RWPE2 (cell line): ENCODE measurements at regions not wholly inside any gene's neighbourhood (a gene's known extent, or its start where the extent isn't known, plus 50 kb on each side); places are given as distances from the start of the nearest gene placed in this dataset.

ENCODE experiments used
- ATAC-seq: fragments of 200-7000 bp; cut with Tn5 transposase; 3 replicates; pipeline ENCODE4 v1.9.1; 2021; ENCODE audit warnings: low read depth
- DNase-seq: peaks from one replicate; pipeline ENCODE4 v3.0.0-alpha.2; 2020; ENCODE audit warnings: low spot score
- H3K27ac ChIP-seq: fragments of 450-650 bp; 2 replicates; pipeline ENCODE4 v1.5.1; 2017; ENCODE audit warnings: mild to moderate bottlenecking; ENCODE audit not compliant: poor library complexity, severe bottlenecking
- H3K27me3 ChIP-seq: fragments of 250-450 bp; sonication (Bioruptor Pico); 2 replicates; pipeline ENCODE4 v1.5.1; 2021; ENCODE audit warnings: mild to moderate bottlenecking, moderate library complexity; ENCODE audit not compliant: insufficient read depth, poor library complexity, severe bottlenecking
- H3K36me3 ChIP-seq: fragments of 250-450 bp; sonication (Bioruptor Pico); 2 replicates; pipeline ENCODE4 v1.5.1; 2020; ENCODE audit warnings: low read depth, mild to moderate bottlenecking, moderate library complexity
- H3K4me1 ChIP-seq: fragments of 250-450 bp; sonication (Bioruptor Pico); 2 replicates; pipeline ENCODE4 v1.5.1; 2021; ENCODE audit warnings: mild to moderate bottlenecking, moderate library complexity; ENCODE audit not compliant: insufficient read depth, poor library complexity, severe bottlenecking
- H3K4me3 ChIP-seq: fragments of 250-450 bp; sonication (Bioruptor Pico); 2 replicates; pipeline ENCODE4 v1.5.1; 2021; ENCODE audit warnings: mild to moderate bottlenecking, moderate library complexity; ENCODE audit not compliant: severe bottlenecking
- H3K9me3 ChIP-seq: fragments of 250-450 bp; sonication (Bioruptor Pico); 2 replicates; pipeline ENCODE4 v1.5.1; 2021; ENCODE audit warnings: mild to moderate bottlenecking, moderate library complexity; ENCODE audit not compliant: severe bottlenecking
- TF ChIP-seq, protein P1 (sequence below): fragments of 450-650 bp; IDR thresholded peaks from one replicate; pipeline ENCODE4 v1.5.1; 2017; ENCODE audit warnings: mild to moderate bottlenecking, moderate library complexity; ENCODE audit not compliant: poor library complexity, severe bottlenecking

DNA sequence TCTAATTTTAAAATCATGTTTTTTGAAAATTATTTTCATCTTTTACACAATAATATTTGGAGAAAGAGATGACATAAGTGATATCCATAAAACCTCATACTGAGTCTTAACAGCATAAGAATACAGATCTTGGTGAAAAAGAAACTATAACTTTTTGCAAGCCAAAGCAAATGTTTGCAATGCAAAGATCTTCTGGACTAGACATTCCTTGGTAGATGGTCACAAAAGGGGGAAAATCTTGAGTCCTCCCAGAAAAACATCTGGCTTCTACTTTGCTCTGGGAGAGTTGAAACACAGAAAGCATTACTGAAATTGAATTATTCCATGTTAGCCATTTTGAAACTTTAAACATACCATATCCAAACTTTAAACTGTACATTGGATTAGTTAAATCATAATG lies 308.2 kb downstream of the ANXA1 start:
- ATAC-seq, result no peak

GRCh38 chr9:73468716-73469115 lies 317.1 kb downstream of the ANXA1 start:
- Histone ChIP-seq H3K4me1 (no peaks in the 10 kb centered on the region), H3K27ac (no peak overlapping the region), H3K36me3 (no peaks in the 10 kb centered on the region), H3K4me3 (no peak overlapping the region), H3K9me3 (no peaks in the 10 kb centered on the region), H3K27me3 (no peaks in the 10 kb centered on the region)
- ATAC-seq (no peak), DNase-seq (no peak)
- TF ChIP-seq, protein P1, sequence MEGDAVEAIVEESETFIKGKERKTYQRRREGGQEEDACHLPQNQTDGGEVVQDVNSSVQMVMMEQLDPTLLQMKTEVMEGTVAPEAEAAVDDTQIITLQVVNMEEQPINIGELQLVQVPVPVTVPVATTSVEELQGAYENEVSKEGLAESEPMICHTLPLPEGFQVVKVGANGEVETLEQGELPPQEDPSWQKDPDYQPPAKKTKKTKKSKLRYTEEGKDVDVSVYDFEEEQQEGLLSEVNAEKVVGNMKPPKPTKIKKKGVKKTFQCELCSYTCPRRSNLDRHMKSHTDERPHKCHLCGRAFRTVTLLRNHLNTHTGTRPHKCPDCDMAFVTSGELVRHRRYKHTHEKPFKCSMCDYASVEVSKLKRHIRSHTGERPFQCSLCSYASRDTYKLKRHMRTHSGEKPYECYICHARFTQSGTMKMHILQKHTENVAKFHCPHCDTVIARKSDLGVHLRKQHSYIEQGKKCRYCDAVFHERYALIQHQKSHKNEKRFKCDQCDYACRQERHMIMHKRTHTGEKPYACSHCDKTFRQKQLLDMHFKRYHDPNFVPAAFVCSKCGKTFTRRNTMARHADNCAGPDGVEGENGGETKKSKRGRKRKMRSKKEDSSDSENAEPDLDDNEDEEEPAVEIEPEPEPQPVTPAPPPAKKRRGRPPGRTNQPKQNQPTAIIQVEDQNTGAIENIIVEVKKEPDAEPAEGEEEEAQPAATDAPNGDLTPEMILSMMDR, result no peak

More for the DNA sequence above, 308.2 kb downstream of the ANXA1 start:
- no peaks in the 10 kb centered on the region for H3K36me3 ChIP-seq
- H3K27me3 ChIP-seq, result no peaks in the 10 kb centered on the region
- no peak overlapping the region for H3K27ac ChIP-seq
- TF ChIP-seq, protein P1, result no peak
- no peak overlapping the region for H3K4me3 ChIP-seq
- no peak for DNase-seq
- no peaks in the 10 kb centered on the region for H3K4me1 ChIP-seq
- no peaks in the 10 kb centered on the region for H3K9me3 ChIP-seq

DNA sequence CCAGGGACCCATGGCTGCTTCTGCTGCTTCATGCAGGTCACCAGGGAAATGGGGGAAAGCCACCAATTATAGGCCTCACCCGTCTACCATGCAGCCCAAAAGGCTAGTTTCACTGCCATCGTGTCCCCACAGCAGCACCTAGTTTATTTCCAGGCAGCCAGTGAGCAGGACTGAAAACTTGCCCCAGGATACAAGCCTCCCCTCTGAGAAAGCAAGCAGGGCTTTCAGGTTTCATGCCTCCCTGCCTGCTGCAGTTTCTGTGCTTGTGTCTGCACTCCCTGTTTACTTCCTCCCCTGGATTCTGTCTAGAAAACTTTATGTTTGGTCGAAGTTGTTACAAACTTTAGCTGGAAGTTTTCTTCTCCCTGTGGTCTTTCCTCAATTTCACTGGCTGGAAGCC lies 319.1 kb downstream of the ANXA1 start:
- no peaks in the 10 kb centered on the region for H3K36me3 ChIP-seq
- ATAC-seq (no peak), DNase-seq (no peak)
- no peak overlapping the region for H3K4me3 ChIP-seq
- H3K27me3 ChIP-seq, result no peaks in the 10 kb centered on the region
- H3K27ac ChIP-seq, result no peak overlapping the region
- TF ChIP-seq, protein P1, result no peak
- H3K4me1 ChIP-seq, result no peaks in the 10 kb centered on the region
- no peaks in the 10 kb centered on the region for H3K9me3 ChIP-seq

- Histone ChIP-seq H3K36me3 (no peaks in the 10 kb centered on the region), H3K9me3 (no peaks in the 10 kb centered on the region), H3K4me1 (no peaks in the 10 kb centered on the region), H3K4me3 (no peak overlapping the region), H3K27me3 (peaks cover 3% of the 10 kb centered on the region), H3K27ac (no peak overlapping the region)
- ATAC-seq (no peak), DNase-seq (no peak)
- TF ChIP-seq, protein P1, result no peak
Observed at GRCh38 chr9:73474002-73474600, 322.4 kb downstream of the ANXA1 start.

- TF ChIP-seq, protein P1, result no peak
- no peak for ATAC-seq
- Histone ChIP-seq H3K4me1 (no peaks in the 10 kb centered on the region), H3K27ac (no peak overlapping the region), H3K27me3 (peaks cover 3% of the 10 kb centered on the region), H3K9me3 (no peaks in the 10 kb centered on the region), H3K4me3 (no peak overlapping the region), H3K36me3 (no peaks in the 10 kb centered on the region)
- DNase-seq, result peak; percentile 31
Observed at GRCh38 chr9:73474625-73475024, 323.0 kb downstream of the ANXA1 start.
